HCT116 (cell line): ENCODE measurements at regions not wholly inside any gene's neighbourhood (a gene's known extent, or its start where the extent isn't known, plus 50 kb on each side); places are given as distances from the start of the nearest gene placed in this dataset.

ENCODE experiments used
- ATAC-seq: fragments of 200-7000 bp; cut with Tn5 transposase; 2 replicates; pipeline ENCODE4 v1.9.1; 2020; ENCODE audit warnings: mild to moderate bottlenecking, moderate library complexity
- BruUV-seq: library from RNA; stranded (reverse); fragments of 400-500 nt; replicated peaks from 2 replicates; lab custom pipeline; 2021; lab: Mats Ljungman, UMichigan
- CTCF ChIA-PET: fragments of 300-600 bp; sonication (Branson Sonifier 250); formaldehyde crosslinking; loops from one replicate; lab custom pipeline; 2021; ENCODE audit warnings: antibody characterized with exemption; lab: Charles Lee
- POLR2A ChIA-PET: fragments of 300-600, 350-600 bp; sonication (Branson Sonifier 250); formaldehyde crosslinking; loops from one replicate; lab custom pipeline; 2021; ENCODE audit warnings: antibody characterized with exemption; lab: Charles Lee
- RAD21 ChIA-PET, 2 experiments: fragments of 300-600 bp; sonication (Branson Sonifier 250); formaldehyde crosslinking; loops; one replicate each; lab custom pipeline; 2023; ENCODE audit warnings: low total read pairs in 2 of 2; ENCODE audit not compliant: uncharacterized antibody in 2 of 2, unreplicated experiment in 2 of 2, low non-redundant PET in 1 of 2; lab: Charles Lee
- DNase-seq: peaks from one replicate; pipeline ENCODE4 v3.0.0-alpha.2; 2010; ENCODE audit warnings: low read depth, low spot score
- H2AFZ ChIP-seq: fragments of 200-600 bp; shearing (Covaris generic), sonication (generic); 2 replicates; pipeline ENCODE4 v1.6.1; 2017; ENCODE audit warnings: low read depth, mixed run types, mixed read lengths, antibody characterized with exemption, low read length; ENCODE audit not compliant: poor library complexity, severe bottlenecking
- H3K27ac ChIP-seq: 2 replicates; pipeline ENCODE4 v1.5.1; 2012; ENCODE audit warnings: low read depth, low read length
- H3K27me3 ChIP-seq: fragments of 200-600 bp; sonication (generic); 2 replicates; pipeline ENCODE4 v1.6.1; 2016; ENCODE audit warnings: mixed run types, low read length, mixed read lengths; ENCODE audit not compliant: insufficient read depth
- H3K36me3 ChIP-seq, 2 experiments: fragments of 200-500 bp in 1 of 2; fragments of 200-600 bp in 1 of 2; sonication (Bioruptor generic) in 1 of 2; sonication (generic) in 1 of 2; 2 replicates each; pipeline versions ENCODE4 v1.5.1 to v1.6.1; 2014 to 2016; ENCODE audit warnings: low read length in 2 of 2, inconsistent platforms in 1 of 2, mixed read lengths in 1 of 2, mixed run types in 1 of 2; ENCODE audit not compliant: insufficient read depth in 2 of 2, control insufficient read depth in 1 of 2
- H3K4me1 ChIP-seq, 2 experiments: fragments of 200-600 bp in 1 of 2; sonication (generic) in 1 of 2; 2 replicates each; pipeline versions ENCODE4 v1.5.1 to v1.6.1; 2012 to 2017; ENCODE audit warnings: low read length in 2 of 2, inconsistent platforms in 1 of 2, mild to moderate bottlenecking in 1 of 2, mixed read lengths in 1 of 2, mixed run types in 1 of 2, moderate library complexity in 1 of 2; ENCODE audit not compliant: insufficient read depth in 2 of 2, control insufficient read depth in 1 of 2
- H3K4me2 ChIP-seq: fragments of 200-600 bp; sonication (generic); 2 replicates; pipeline ENCODE4 v1.6.1; 2017; ENCODE audit warnings: mixed run types, low read length, mixed read lengths
- H3K4me3 ChIP-seq, 2 experiments: fragments of 200-600 bp in 1 of 2; sonication (generic) in 1 of 2; replicated peaks in 1 of 2; 2 replicates each; pipeline ENCODE4 v1.5.1; 2011 to 2016; ENCODE audit warnings: low read length in 2 of 2, control low read depth in 1 of 2, low read depth in 1 of 2, mild to moderate bottlenecking in 1 of 2, mixed read lengths in 1 of 2, mixed run types in 1 of 2
- H3K79me2 ChIP-seq: fragments of 200-600 bp; sonication (generic); 2 replicates; pipeline ENCODE4 v1.6.1; 2017; ENCODE audit warnings: mild to moderate bottlenecking, mixed run types, low read length, moderate library complexity, mixed read lengths; ENCODE audit not compliant: insufficient read depth
- H3K9ac ChIP-seq: fragments of 200-600 bp; sonication (generic); 2 replicates; pipeline ENCODE4 v1.6.1; 2016; ENCODE audit warnings: low read length, mixed read lengths
- H3K9me2 ChIP-seq: fragments of 200-600 bp; sonication (generic), shearing (Covaris generic); 2 replicates; pipeline ENCODE4 v1.6.1; 2017; ENCODE audit warnings: mixed run types, mild to moderate bottlenecking, moderate library complexity; ENCODE audit not compliant: insufficient read depth
- H3K9me3 ChIP-seq, 2 experiments: fragments of 200-500 bp in 1 of 2; fragments of 200-600 bp in 1 of 2; sonication (Bioruptor generic) in 1 of 2; sonication (generic) in 1 of 2; 2 replicates each; pipeline ENCODE4 v1.6.1; 2014 to 2017; ENCODE audit warnings: low read length in 2 of 2, mixed read lengths in 2 of 2, inconsistent platforms in 1 of 2, low read depth in 1 of 2, mild to moderate bottlenecking in 1 of 2, mixed run types in 1 of 2, moderate library complexity in 1 of 2; ENCODE audit not compliant: control insufficient read depth in 1 of 2, insufficient read depth in 1 of 2
- H4K20me1 ChIP-seq: fragments of 200-600 bp; sonication (generic), shearing (Covaris generic); 2 replicates; pipeline ENCODE4 v1.6.1; 2017; ENCODE audit warnings: mixed run types, mild to moderate bottlenecking, moderate library complexity; ENCODE audit not compliant: insufficient read depth
- ATF3 ChIP-seq: IDR thresholded peaks from 2 replicates; pipeline ENCODE4 v1.6.1; 2012
- CBX3 ChIP-seq: IDR thresholded peaks from 2 replicates; pipeline ENCODE4 v1.6.1; 2012; ENCODE audit warnings: low read depth
- CEBPB ChIP-seq: IDR thresholded peaks from 2 replicates; pipeline ENCODE4 v1.6.1; 2012; ENCODE audit warnings: low read depth
- CTCF ChIP-seq, 3 experiments: fragments of 200-600 bp in 1 of 3; sonication (generic) in 1 of 3; IDR thresholded peaks in 2 of 3; conservative IDR thresholded peaks in 1 of 3; 2 replicates each; pipeline ENCODE4 v1.5.1; 2012 to 2017; ENCODE audit warnings: low read depth in 2 of 3, low read length in 2 of 3, antibody characterized with exemption in 1 of 3, borderline replicate concordance in 1 of 3, control low read depth in 1 of 3, mild to moderate bottlenecking in 1 of 3, mixed read lengths in 1 of 3, mixed run types in 1 of 3, moderate library complexity in 1 of 3; ENCODE audit not compliant: insufficient read depth in 1 of 3
- EGR1 ChIP-seq: IDR thresholded peaks from 2 replicates; pipeline ENCODE4 v1.6.1; 2012; ENCODE audit warnings: low read depth
- EZH2 ChIP-seq: fragments of 200-600 bp; sonication (generic); IDR thresholded peaks from 2 replicates; pipeline ENCODE4 v1.6.1; 2017; ENCODE audit warnings: antibody characterized with exemption, mixed run types
- FOSL1 ChIP-seq: IDR thresholded peaks from 2 replicates; pipeline ENCODE4 v1.6.1; 2012; ENCODE audit warnings: low read depth
- JUND ChIP-seq: IDR thresholded peaks from 2 replicates; pipeline ENCODE4 v1.6.1; 2012
- POLR2A ChIP-seq: IDR thresholded peaks from 2 replicates; pipeline ENCODE4 v1.7.0; 2011; ENCODE audit warnings: borderline replicate concordance; ENCODE audit not compliant: insufficient read depth, insufficient read length; ENCODE audit errors: extremely low read depth
- POLR2AphosphoS5 ChIP-seq: IDR thresholded peaks from 2 replicates; pipeline ENCODE4 v1.6.1; 2011; ENCODE audit warnings: mild to moderate bottlenecking, low read depth, low read length, moderate library complexity
- RAD21 ChIP-seq: IDR thresholded peaks from 2 replicates; pipeline ENCODE4 v1.6.1; 2012; ENCODE audit warnings: low read depth, mild to moderate bottlenecking
- REST ChIP-seq: IDR thresholded peaks from 2 replicates; pipeline ENCODE4 v1.6.1; 2012; ENCODE audit warnings: low read depth
- SIN3A ChIP-seq: IDR thresholded peaks from 2 replicates; pipeline ENCODE4 v1.6.1; 2012; ENCODE audit warnings: low read depth
- SP1 ChIP-seq: IDR thresholded peaks from 2 replicates; pipeline ENCODE4 v1.6.1; 2012; ENCODE audit warnings: low read depth
- SRF ChIP-seq: IDR thresholded peaks from 2 replicates; pipeline ENCODE4 v1.6.1; 2012; ENCODE audit warnings: low read depth
- TCF7L2 ChIP-seq: IDR thresholded peaks from 2 replicates; pipeline ENCODE4 v1.7.0; 2011; ENCODE audit warnings: borderline replicate concordance, inconsistent platforms; ENCODE audit not compliant: insufficient read depth, insufficient read length; ENCODE audit errors: extremely low read depth
- YY1 ChIP-seq: IDR thresholded peaks from 2 replicates; pipeline ENCODE4 v1.6.1; 2011; ENCODE audit warnings: low read length, low read depth, moderate library complexity, mild to moderate bottlenecking; ENCODE audit not compliant: insufficient replicate concordance; ENCODE audit errors: extremely low read depth
- ZBTB33 ChIP-seq: IDR thresholded peaks from 2 replicates; pipeline ENCODE4 v1.6.1; 2011; ENCODE audit warnings: mild to moderate bottlenecking, low read length, moderate library complexity; ENCODE audit not compliant: insufficient replicate concordance; ENCODE audit errors: extremely low read depth
- ZFX ChIP-seq: fragments of 450-650 bp; IDR thresholded peaks from 2 replicates; pipeline ENCODE4 v1.6.1; 2017
- ZNF274 ChIP-seq: fragments of 200-500 bp; sonication (Bioruptor generic); IDR thresholded peaks from 2 replicates; pipeline ENCODE4 v1.6.1; 2014; ENCODE audit warnings: mild to moderate bottlenecking, low read depth, low read length, inconsistent platforms
- intact Hi-C: fragments of 100-400 bp; cut with micrococcal nuclease; formaldehyde crosslinking; loops from 2 replicates; pipeline ENCODE4 v1.10.0; 2022

- Histone ChIP-seq H3K4me3 (no peak overlapping the region), H3K79me2 (no peaks in the 10 kb centered on the region), H3K9ac (no peak overlapping the region), H3K4me1 (no peaks in the 10 kb centered on the region), H2AFZ (no peak overlapping the region), H3K36me3 (no peaks in the 10 kb centered on the region), H3K9me2 (no peaks in the 10 kb centered on the region), H3K9me3 (peaks cover 0 to 7% of the 10 kb centered on the region in 2 experiments; a peak in 3 of 4 replicates), H3K27me3 (no peaks in the 10 kb centered on the region), H3K4me2 (no peak overlapping the region), H3K27ac (no peak overlapping the region), H4K20me1 (no peaks in the 10 kb centered on the region)
- RAD21 ChIA-PET, result no interaction called here
- no peak for DNase-seq
- TF ChIP-seq YY1 (no peak), ZFX (no peak), ATF3 (no peak), SIN3A (no peak), SP1 (no peak), CBX3 (no peak), POLR2A (no peak), TCF7L2 (no peak), CTCF (IDR thresholded peaks at IDR 0.05 in 2 of 3, conservative IDR thresholded peaks at IDR 0.05 in 1 of 3; ENCODE audit: borderline replicate concordance in 1 of 3, insufficient read depth in 1 of 3, low read depth in 2 of 3, low read length in 2 of 3) (no peak), ZBTB33 (no peak), REST (no peak), SRF (no peak), CEBPB (no peak), EZH2 (no peak), RAD21 (no peak), POLR2AphosphoS5 (no peak), JUND (no peak), FOSL1 (no peak), ZNF274 (no peak), EGR1 (no peak)
- POLR2A ChIA-PET, result no interaction called here
- no TSS peak for BruUV-seq
- intact Hi-C loops, result no loop called here
- no peak for ATAC-seq
- CTCF ChIA-PET, result no interaction called here
These were observed 1450.6 kb upstream of the IGFBP7 start for GRCh38 chr4:58560736-58561135.
